ENCODE measurements at regions not wholly inside any gene's neighbourhood (a gene's known extent, or its start where the extent isn't known, plus 50 kb on each side); places are given as distances from the start of the nearest gene placed in this dataset.
"Not testable (repeated sequence)": the region's sequence is repeated elsewhere in the genome, so short reads cannot be mapped to it uniquely, and the experiment has no call there.

GRCh38 chr1:60292140-60292539, 218.6 kb upstream of the C1orf87 start:
- no peak for DNase-seq

GRCh38 chr1:60290393-60290792, 216.8 kb upstream of the C1orf87 start:
- no peak for DNase-seq

DNA sequence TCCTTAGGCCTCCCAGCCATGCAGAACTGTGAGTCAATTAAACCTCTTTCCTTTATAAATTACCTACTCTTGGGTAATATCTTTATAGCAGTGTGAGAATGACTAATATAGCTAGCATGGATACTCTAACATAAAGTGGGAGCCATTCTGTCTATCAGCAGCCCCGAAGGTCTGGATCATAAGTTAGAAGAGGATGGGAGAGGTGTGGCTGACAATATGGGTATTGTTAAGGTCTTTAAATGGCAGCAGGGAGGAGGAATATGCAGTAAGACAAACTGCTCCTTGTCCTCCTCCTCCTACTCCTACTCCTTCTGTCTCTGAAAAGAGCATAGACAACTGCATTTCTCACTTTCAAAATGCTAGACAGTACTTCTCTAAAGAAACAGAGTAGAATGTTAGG, 214.0 kb upstream of the C1orf87 start:
- DNase-seq = no peak

GRCh38 chr1:60283690-60284089, 210.1 kb upstream of the C1orf87 start:
- no peak for DNase-seq

DNA sequence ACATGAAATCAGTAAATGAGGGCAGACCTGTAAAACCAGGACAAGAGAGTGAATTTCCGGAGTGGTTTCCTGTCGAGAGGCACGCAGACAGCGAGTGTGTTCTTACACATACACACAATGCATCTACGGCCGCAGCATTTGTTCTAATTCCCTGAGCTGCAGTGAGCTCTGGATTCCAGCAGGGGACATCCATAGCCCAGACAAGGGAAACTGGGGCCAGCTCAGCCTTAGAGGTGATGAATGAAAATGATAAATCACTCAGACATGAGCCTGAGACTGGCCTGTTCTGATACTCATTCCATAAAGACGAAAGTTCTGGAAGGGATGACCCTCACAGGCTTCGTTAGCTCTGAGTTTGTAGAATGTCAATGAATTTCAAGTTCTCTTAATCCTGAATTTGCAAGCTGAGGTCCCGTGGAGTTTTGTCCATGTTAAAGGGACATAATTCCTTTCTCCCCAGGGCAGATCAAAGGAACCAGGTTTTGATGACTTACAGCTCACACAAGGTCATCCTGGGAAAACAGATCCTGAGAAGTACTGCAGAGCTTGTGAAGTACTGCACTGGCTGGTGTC, 207.9 kb upstream of the C1orf87 start:
- peak; percentile 44 for DNase-seq

DNA sequence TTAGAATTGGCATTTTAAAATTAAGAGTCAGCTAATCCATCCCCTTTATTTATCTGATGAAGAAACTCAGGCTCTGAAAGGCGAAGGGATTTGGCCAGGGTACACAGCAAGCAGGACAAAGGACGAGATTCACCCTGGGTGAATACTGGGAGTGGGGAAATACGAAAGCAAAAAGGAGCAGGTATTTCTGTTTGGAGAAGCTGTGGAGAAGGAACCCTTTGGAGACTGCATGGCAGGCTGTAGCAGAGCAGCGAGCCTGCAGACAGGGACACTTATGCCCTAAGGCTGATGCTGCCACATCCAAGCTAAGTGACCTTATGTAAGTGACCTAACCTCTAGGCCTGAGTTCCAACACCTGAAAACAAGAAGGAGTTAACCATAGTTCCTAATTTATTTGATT, 207.2 kb upstream of the C1orf87 start:
- DNase-seq = no peak

DNA sequence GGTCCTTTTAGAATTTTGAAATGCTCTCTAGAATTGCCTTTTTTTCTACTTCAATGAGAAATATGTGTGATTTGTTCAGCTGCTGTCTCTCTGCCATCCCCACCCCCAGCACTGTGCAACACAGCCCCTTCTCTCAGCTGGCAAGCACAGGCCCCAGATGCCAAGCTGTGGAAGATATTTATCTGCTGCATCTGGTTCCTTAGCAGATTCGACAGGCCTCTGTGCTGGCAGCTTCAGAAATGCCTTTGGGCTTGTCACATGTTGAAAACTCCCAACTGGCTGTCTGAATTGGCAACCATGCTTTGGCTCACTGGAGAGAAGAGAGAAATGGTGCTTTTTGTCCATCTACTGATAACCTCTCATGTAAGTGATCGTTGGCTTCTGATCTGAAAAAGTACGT, 206.7 kb upstream of the C1orf87 start:
- peak; percentile 4 for DNase-seq

DNA sequence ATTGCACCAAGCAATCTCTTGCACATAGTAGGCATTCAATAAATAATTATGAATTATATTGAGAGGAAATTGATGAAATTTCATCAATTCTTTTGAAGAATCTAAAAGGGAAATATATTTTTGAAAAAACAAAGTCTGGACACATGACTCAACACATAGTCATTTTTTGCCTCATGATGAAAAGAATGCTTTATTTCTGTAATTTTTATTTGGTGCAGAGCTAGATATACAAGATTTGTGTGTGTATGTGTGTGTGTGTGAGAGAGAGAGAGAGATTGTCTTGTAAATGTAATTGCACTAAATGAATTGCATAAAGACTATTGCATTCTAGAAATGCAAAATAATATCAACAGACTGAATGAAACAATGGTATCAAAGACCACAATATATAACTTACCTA, 206.2 kb upstream of the C1orf87 start:
- no peak for DNase-seq

DNA sequence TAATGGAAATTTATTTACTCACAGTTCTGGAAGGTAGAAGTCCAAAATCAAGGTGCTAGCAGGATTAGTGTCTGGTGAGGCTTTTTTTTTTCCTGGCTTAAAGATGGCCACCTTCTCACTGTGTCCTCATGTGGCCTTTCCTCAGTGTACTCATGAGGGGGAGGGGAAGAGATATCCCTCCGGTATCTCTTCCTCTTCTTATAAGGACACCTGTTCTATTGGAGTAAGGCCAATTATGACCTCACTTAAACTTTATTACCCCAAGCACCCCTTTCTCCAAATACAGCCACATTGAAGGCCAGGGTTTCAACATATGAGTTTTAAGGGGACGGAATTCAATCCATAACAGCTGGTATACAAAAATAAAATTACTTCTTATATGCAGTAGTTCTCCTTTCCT, 203.7 kb upstream of the C1orf87 start:
- peak; percentile 3 for DNase-seq

- no peak for DNase-seq
These were observed 201.1 kb upstream of the C1orf87 start for GRCh38 chr1:60274422-60275290.

- DNase-seq = no peak
These were observed 199.6 kb upstream of the C1orf87 start for GRCh38 chr1:60273185-60273584.

- no peak for DNase-seq
These were observed 197.5 kb upstream of the C1orf87 start for GRCh38 chr1:60271041-60271440.

DNA sequence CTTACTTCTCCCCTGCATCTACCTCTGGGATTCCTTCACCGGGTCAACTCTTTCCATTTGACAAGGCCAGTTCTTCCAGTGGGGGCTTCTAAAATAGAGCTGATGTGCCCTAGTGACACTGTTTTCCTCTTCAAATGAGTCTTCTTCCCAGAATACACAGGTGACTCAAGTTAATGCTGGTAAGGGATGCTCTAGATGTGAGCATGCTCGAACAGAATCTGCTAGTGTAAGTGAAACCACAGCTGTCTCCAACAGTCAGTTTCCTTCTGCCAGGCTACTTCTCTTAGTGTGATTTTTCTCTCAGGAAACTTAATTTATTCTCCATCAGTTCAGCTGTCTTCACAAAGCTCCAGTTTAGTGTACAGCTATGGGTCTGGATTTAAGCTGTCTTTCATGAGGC, 194.9 kb upstream of the C1orf87 start:
- DNase-seq = no peak

DNA sequence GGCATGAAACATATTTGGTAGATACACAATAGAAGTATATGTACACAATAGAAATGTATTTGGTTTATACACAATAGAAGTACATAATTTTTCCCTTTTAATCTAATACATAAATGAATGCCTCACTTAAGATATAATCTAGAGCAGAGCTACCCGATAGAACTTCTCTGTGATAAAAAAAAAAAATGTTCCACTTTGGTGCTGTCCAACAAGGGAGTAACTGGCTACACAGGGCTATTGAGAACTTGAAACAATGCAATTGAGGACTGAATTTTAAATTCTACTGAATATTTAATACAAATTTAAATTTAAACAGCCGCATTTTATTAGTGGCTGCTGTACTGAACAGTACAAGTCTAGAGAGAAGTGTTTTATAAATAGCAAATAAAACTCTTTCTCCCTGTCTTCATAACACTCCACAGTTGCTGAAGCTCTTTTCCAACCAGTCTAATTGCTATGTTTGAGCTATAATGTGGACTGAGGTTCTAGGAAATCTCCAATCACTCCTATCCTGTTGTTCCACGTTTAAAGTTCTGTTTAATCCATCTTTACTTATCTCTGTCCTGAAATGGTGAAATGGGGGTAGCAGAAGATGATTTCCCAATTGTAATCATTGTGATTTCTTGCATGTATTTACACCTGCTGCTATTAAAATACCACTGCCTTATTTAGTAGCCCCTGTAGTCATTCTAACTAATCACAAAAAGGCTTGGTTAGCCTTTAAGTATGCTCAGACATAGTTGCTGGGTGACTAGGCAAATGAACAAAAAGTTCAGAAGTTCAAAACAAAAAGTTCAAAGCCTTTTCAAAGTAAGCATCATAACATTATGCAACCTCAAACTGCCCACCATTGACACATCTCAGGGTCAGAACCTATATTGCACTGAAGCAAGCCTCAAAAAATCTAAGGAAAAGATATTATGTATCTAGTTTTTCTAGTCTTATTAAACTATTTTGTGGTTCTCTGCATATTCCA, 192.3 kb upstream of the C1orf87 start:
- DNase-seq = no peak

DNA sequence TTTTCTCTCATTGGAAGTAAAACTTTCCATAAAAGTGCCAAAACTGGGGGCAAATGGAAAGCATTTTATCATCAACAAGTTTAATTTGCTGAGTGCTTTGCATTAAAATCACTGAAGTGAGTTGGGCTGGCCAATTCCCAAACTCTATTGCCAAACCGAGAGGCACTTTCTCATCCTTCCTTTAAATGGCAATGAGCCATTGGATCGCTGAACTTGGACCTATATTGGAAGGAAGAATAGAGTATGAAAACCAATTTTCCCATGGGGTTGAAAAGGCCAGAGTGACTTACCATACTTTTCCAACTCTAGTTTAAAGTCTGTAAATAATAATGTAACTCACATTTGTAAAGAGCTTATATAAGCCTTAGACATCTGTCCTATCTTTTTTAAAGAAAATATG, 189.1 kb upstream of the C1orf87 start:
- no peak for DNase-seq

- DNase-seq = no peak
These were observed 184.0 kb upstream of the C1orf87 start for GRCh38 chr1:60257531-60257930.

DNA sequence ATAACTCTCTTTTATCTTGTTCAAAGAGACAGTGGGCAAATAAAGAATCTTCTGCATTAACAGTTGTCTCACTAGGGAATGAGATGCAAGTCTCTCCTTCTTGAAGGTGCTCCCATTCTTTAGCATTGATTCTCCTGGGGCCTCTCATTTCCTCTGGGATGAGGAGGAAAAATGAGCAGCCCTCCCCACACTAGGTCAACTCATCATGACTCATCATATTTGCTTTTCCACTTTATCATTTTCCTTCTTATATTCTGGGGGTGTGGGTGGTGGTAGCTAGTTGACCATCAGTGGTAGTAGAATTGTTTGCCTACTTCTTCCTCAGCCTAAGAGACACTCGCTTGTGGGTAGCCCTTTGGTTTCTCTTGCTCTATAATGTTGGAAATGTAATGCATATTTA, 182.0 kb upstream of the C1orf87 start:
- no peak for DNase-seq

GRCh38 chr1:60251426-60251825, 177.9 kb upstream of the C1orf87 start:
- no peak for DNase-seq

DNA sequence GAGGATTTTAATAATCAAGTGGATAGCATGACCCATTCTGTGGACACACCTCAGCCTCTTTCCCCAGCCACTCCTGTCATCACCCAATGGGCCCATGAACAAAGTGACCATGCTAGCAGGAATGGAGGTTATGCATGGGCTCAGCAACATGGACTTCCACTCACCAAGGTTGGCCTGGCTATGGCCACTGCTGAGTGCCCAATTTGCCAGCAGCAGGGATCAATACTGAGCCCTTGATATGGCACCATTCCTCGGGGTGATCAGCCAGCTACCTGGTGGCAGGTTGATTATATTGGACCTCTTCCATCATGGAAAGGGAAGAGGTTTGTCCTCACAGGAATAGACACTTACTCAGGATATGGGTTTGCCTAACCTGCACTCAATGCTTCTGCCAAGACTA, 173.9 kb upstream of the C1orf87 start:
- not testable (repeated sequence) for DNase-seq

DNA sequence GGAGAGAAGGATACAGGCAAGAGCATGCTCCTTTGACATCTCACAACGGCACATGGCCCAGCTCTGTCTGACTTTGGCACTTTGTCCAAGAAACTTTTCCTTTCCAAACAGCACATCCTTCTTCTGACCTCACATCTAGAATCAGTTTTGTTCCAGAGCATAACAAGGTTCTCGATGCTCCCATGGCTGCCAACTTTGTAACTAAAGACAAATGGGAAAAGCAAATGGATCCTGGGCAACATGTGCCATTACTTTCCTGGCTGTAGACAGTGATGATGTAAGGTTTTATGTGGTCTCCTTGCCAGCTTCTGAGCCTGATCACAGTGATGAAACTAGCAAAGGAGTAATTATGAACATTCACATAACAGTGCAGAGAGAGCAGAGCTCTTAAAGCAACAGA, 171.8 kb upstream of the C1orf87 start:
- DNase-seq = no peak

DNA sequence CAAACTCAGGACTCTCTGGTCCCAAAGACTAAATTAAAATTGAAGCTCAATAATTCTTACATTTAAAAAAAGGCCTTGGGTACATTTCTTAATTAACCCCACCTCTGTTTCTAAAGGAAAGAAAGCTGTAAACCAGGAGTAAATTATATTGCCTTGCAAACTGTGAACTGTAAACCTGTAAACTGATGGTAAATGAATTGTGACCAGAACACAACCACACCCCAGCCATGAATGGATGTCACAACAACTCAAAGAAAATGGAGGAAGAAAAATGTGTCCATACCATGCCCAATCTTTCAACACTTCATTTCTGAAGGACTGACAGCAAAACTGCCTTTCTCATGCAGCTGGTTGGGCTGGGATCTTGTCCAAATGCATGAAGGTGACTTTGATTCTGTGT, 171.3 kb upstream of the C1orf87 start:
- DNase-seq = no peak

DNA sequence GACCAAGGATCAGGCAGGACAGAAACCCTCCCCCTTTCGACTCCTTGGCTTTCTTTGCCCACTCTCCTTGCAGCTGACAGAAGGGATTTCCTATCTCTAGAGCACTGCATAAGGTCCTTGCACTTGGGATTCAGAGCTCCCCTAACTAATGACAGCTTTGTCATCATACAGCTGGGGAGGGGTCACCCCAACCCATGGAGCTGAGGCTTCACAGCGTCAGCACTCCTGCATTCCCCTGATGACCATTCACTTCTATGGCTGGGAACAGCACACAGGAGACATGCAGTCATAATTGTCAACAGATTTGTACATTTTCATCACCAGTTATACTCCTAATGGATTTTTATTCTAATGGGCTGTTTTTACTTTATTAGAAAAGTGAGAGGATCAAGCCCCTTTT, 161.7 kb upstream of the C1orf87 start:
- DNase-seq = no peak

GRCh38 chr1:60234776-60235175, 161.2 kb upstream of the C1orf87 start:
- DNase-seq = no peak

- no peak for DNase-seq
These were observed 156.3 kb upstream of the C1orf87 start for GRCh38 chr1:60229821-60230220.
